ENCODE measurements at regions not wholly inside any gene's neighbourhood (a gene's known extent, or its start where the extent isn't known, plus 50 kb on each side); places are given as distances from the start of the nearest gene placed in this dataset.
"Not testable (repeated sequence)": the region's sequence is repeated elsewhere in the genome, so short reads cannot be mapped to it uniquely, and the experiment has no call there.

GRCh38 chr13:103471896-103472295 lies 405.7 kb upstream of the SLC10A2 start:
- ATAC-seq = no peak
- intact Hi-C loops (cut with DNase I) = no loop called here
- no peak for DNase-seq

DNA sequence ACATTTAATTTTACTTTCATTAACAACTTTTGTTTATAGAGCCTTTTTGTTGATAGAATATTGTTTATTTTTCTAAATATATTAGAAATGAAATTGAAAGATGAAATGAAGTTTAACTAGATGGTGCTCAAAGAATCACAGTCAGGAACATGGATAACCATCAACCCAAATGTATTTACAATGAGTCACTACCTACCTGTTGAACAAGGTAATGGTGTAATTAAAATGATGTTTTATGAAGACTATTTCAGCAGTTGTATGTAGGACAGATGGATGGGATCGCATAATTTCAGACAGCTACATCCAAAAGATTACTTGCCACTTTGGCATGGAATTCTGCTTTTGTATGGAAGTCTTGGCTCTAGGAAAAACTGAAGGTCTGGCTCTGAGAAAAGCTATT lies 403.6 kb upstream of the SLC10A2 start:
- DNase-seq (no peak), ATAC-seq (no peak)
- intact Hi-C loops (cut with DNase I) = no loop called here

- ATAC-seq = no peak
- DNase-seq = no peak
- intact Hi-C loops (cut with DNase I) = no loop called here
Measured at GRCh38 chr13:103466761-103467160, 400.5 kb upstream of the SLC10A2 start.

- intact Hi-C loops (cut with DNase I); ATAC-seq; DNase-seq: not testable (repeated sequence)
Measured at GRCh38 chr13:103460246-103460645, 394.0 kb upstream of the SLC10A2 start.

GRCh38 chr13:103457050-103457449 lies 390.8 kb upstream of the SLC10A2 start:
- intact Hi-C loops (cut with DNase I); ATAC-seq; DNase-seq: not testable (repeated sequence)

GRCh38 chr13:103451656-103452055 lies 385.4 kb upstream of the SLC10A2 start:
- intact Hi-C loops (cut with DNase I) = no loop called here
- ATAC-seq = no peak
- DNase-seq = no peak

GRCh38 chr13:103443604-103444003 lies 377.4 kb upstream of the SLC10A2 start:
- ATAC-seq (no peak), DNase-seq (no peak)
- intact Hi-C loops (cut with DNase I) = no loop called here

DNA sequence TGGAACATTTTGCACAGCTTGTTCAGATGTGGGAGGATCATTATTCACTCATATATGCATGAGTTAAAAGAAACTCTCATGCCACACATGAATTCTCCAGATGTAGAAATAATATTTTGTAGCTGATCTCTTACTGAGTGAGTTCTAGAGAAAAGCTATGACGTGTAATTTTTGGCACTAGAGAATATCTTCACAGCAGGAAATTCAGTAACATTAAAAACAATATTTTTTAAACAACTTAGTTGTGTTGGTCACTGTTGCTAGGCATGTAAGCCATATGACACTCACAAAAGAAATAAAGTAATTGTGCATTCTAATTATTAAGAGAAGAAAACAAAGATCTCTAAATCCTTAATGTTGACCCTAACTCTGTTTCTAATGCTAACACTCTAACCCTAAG lies 371.4 kb upstream of the SLC10A2 start:
- DNase-seq = no peak
- no peak for ATAC-seq
- intact Hi-C loops (cut with DNase I) = no loop called here

- intact Hi-C loops (cut with DNase I) = no loop called here
- DNase-seq (no peak), ATAC-seq (no peak)
Measured at GRCh38 chr13:103436057-103436654, 369.9 kb upstream of the SLC10A2 start.

- intact Hi-C loops (cut with DNase I) = no loop called here
- ATAC-seq = no peak
- DNase-seq = no peak
Measured at GRCh38 chr13:103431856-103432255, 365.6 kb upstream of the SLC10A2 start.

DNA sequence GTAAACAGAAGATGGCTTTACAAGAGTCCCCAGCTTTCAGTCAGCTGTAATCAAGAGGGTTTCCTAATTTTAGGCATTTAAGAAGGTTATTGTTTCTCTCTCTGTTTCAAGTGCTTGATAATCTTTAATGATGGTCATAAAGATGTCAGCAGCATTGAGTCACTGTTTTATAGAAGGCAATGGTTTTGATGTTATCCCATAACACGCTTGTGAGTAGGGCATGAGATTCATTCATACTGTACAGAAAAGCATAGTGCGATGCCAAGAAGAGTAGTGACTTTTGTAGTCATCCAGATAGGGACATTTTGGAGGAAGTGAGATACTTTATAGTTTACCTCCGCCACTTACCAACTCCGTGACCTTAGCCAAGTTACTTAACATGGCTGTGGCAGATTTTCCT lies 364.2 kb upstream of the SLC10A2 start:
- intact Hi-C loops (cut with DNase I) = no loop called here
- ATAC-seq = no peak

DNA sequence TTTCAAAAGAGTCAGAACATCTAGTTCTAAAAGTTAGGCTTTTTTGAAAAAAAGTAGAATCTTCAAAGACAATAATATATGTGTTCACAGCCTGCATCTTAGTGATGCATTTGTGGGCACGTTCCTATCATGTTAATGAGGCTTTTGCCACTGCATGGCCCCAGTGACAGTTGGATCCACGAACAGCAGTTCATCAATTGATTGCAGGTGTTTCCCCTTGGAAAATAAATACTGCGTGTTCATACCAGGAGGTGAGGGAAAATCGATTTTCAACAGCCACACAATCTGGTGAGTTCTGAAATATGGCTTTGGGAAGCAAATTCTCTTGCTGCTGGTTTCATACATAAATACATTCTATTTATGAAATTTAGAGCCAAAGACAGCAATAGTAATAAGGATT lies 343.8 kb upstream of the SLC10A2 start:
- ATAC-seq (no peak), DNase-seq (no peak)
- intact Hi-C loops (cut with DNase I) = no loop called here

More for the DNA sequence above, 364.2 kb upstream of the SLC10A2 start:
- DNase-seq = no peak

- DNase-seq (no peak), ATAC-seq (no peak)
- intact Hi-C loops (cut with DNase I) = no loop called here
Measured at GRCh38 chr13:103406967-103407366, 340.8 kb upstream of the SLC10A2 start.

- DNase-seq = no peak
- intact Hi-C loops (cut with DNase I) = no loop called here
- ATAC-seq = no peak
Measured at GRCh38 chr13:103405297-103405696, 339.1 kb upstream of the SLC10A2 start.

- intact Hi-C loops (cut with DNase I) = no loop called here
- DNase-seq = no peak
- no peak for ATAC-seq
Measured at GRCh38 chr13:103403814-103404213, 337.6 kb upstream of the SLC10A2 start.

DNA sequence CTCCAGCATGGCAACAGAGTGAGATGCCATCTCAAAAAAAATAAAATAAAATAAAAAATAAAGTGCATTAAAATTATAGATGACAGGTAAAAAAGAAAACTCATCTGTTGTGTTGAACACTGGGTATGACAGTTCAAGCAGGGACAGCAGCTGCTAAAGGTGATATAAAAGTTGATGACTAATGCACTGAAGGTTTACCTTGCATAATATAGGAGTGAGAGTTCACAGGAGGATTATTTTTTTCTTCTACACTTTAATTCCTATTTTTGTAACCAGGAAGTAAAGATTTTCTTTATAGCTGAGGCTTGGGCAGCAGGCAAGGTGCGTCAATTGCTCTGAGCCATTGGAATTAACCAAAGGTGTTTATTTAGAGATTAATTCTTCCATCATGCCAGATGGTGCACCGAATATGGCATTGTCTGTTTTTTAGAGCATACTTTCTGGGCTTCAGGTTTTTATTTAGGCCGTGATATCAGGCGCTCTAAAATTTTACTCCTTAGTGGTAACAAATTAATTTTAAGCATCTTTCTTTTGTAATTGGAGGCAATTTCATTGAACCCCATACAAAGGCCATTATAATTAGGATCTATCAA lies 337.0 kb upstream of the SLC10A2 start:
- no peak for DNase-seq
- intact Hi-C loops (cut with DNase I) = no loop called here
- no peak for ATAC-seq

- intact Hi-C loops (cut with DNase I) = no loop called here
- ATAC-seq = no peak
- DNase-seq = no peak
Measured at GRCh38 chr13:103395139-103395538, 328.9 kb upstream of the SLC10A2 start.

DNA sequence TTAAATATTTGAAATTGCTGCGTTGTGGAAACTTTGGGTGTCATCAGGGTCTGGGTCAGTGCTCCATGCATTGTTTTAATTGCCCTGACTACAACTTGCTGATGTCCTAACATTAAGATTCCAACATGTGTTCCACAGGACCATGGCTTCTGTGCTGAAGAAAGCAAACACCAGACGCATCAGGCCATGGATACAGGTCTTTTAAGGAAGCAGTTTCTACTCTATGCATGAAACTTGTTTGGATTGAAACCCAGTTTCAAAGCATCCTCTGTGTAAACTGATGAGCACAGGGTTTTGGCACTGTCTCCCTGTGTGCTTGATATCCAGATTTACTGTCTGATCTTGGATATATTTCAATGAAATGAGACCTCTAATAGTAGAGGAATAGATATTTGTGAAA lies 328.4 kb upstream of the SLC10A2 start:
- intact Hi-C loops (cut with DNase I) = no loop called here

DNA sequence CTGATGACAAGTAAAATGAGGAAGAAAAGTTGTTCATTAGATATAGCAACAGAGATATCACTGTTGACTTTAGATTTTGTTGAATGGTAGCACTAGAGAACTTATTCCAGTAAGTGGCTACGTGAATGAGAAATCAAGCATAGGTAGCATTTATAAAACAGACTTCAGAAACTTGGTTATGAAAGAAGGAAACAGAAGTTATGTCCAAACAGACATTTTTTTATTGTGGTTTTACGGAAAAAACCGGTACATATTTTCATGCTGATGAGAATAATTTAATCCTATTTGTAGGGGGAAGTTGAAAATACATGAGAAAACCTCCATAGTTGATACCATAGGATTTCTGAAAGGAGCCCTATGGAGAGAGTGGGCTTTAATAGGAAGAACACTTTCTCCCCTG lies 325.7 kb upstream of the SLC10A2 start:
- intact Hi-C loops (cut with DNase I) = no loop called here
- DNase-seq = no peak
- no peak for ATAC-seq

More for the DNA sequence above, 328.4 kb upstream of the SLC10A2 start:
- no peak for DNase-seq
- ATAC-seq = no peak

- ATAC-seq (no peak), DNase-seq (no peak)
- intact Hi-C loops (cut with DNase I) = no loop called here
Measured at GRCh38 chr13:103388839-103389238, 322.6 kb upstream of the SLC10A2 start.

DNA sequence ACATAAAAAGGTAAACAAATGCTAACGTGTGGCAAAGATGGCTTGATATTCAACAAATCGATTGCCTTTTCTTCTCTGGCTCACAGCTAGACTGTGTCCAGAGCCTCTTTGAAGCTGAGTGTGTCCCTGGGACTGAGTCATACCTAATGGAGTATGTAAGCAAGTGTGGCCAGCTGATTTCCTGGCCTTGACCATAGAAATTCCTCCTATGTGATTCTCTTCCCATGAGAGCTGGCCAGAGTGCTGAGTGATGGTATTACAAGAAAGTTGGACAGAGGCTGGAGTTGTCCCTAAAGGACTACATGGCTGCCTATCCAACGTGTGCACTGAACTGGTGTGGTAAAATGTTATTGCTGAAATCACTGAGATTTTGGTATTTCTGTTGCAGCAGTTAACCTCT lies 320.1 kb upstream of the SLC10A2 start:
- intact Hi-C loops (cut with DNase I) = no loop called here
- DNase-seq (peak; percentile 19), ATAC-seq (peak; percentile 68 to 74)

All from left cardiac atrium (tissue), 4 donors.